ENCODE measurements at regions not wholly inside any gene's neighbourhood (a gene's known extent, or its start where the extent isn't known, plus 50 kb on each side); places are given as distances from the start of the nearest gene placed in this dataset.

GRCh38 chr1:191662051-191662450 lies 496.2 kb upstream of the RGS18 start:
- no peak for TF ChIP-seq EZH2 (IDR thresholded peaks at IDR 0.05; ENCODE audit: low read length)
- TF ChIP-seq CTCF (optimal IDR thresholded peaks at IDR 0.05 in 1 of 3, IDR thresholded peaks at IDR 0.05 in 1 of 3, conservative IDR thresholded peaks at IDR 0.05 in 1 of 3; ENCODE audit: extremely low read depth in 1 of 3, insufficient read depth in 2 of 3, low read length in 3 of 3), result no peak

All from keratinocyte (primary cell).